ENCODE measurements at regions not wholly inside any gene's neighbourhood (a gene's known extent, or its start where the extent isn't known, plus 50 kb on each side); places are given as distances from the start of the nearest gene placed in this dataset.

- Mint-ChIP-seq H3K4me1 (peaks cover 32% of the 10 kb centered on the region), H3K27ac (no peak overlapping the region), H3K4me3 (no peak overlapping the region), H3K36me3 (ENCODE audit: low read depth) (no peaks in the 10 kb centered on the region), H3K9me3 (peaks cover 44% of the 10 kb centered on the region), H3K27me3 (ENCODE audit: low read depth, poor library complexity) (peaks cover 76% of the 10 kb centered on the region)
- TF ChIP-seq, protein P1, sequence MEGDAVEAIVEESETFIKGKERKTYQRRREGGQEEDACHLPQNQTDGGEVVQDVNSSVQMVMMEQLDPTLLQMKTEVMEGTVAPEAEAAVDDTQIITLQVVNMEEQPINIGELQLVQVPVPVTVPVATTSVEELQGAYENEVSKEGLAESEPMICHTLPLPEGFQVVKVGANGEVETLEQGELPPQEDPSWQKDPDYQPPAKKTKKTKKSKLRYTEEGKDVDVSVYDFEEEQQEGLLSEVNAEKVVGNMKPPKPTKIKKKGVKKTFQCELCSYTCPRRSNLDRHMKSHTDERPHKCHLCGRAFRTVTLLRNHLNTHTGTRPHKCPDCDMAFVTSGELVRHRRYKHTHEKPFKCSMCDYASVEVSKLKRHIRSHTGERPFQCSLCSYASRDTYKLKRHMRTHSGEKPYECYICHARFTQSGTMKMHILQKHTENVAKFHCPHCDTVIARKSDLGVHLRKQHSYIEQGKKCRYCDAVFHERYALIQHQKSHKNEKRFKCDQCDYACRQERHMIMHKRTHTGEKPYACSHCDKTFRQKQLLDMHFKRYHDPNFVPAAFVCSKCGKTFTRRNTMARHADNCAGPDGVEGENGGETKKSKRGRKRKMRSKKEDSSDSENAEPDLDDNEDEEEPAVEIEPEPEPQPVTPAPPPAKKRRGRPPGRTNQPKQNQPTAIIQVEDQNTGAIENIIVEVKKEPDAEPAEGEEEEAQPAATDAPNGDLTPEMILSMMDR (IDR thresholded peaks at IDR 0.05): no peak
- no peak for DNase-seq
Observed at GRCh38 chrX:39971760-39972159, 126.0 kb downstream of the BCOR start.

GRCh38 chrX:39972340-39972739 is 125.4 kb downstream of the BCOR start:
- Mint-ChIP-seq H3K9me3 (peaks cover 42% of the 10 kb centered on the region), H3K27ac (no peak overlapping the region), H3K4me3 (no peak overlapping the region), H3K27me3 (ENCODE audit: low read depth, poor library complexity) (peaks cover 72% of the 10 kb centered on the region), H3K36me3 (ENCODE audit: low read depth) (no peaks in the 10 kb centered on the region), H3K4me1 (peaks cover 29% of the 10 kb centered on the region)
- no peak for DNase-seq
- TF ChIP-seq, protein P1 (IDR thresholded peaks at IDR 0.05): no peak

DNA sequence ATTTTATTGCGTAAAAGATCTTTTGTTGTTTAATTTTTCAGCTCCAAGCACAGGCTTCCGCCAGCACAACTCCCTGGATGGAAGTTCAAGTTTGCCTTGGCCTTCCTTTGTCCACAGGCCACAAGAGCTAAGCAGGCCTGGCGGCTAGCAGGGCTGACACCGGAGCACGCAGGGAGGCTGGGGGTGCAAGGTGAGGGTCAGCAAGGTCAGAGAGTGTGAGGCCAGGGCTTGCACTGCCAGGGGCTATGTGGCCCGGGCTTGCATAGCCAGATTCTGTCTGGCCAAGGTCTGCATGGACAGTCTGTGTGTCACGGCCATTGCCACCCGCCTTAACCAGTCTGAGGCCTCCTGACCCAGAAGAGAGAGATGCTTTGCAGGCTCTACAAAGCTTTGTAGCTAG is 123.9 kb downstream of the BCOR start:
- peaks cover 40% of the 10 kb centered on the region for H3K9me3 Mint-ChIP-seq
- H3K4me1 Mint-ChIP-seq: peaks cover 18% of the 10 kb centered on the region
- no peak overlapping the region for H3K4me3 Mint-ChIP-seq
- H3K36me3 Mint-ChIP-seq (ENCODE audit: low read depth): no peaks in the 10 kb centered on the region
- peaks cover 71% of the 10 kb centered on the region for H3K27me3 Mint-ChIP-seq (ENCODE audit: low read depth, poor library complexity)
- no peak overlapping the region for H3K27ac Mint-ChIP-seq
- TF ChIP-seq, protein P1 (IDR thresholded peaks at IDR 0.05): no peak
- DNase-seq: no peak

GRCh38 chrX:39974270-39974669 is 123.5 kb downstream of the BCOR start:
- TF ChIP-seq, protein P1 (IDR thresholded peaks at IDR 0.05): no peak
- Mint-ChIP-seq H3K27me3 (ENCODE audit: low read depth, poor library complexity) (peaks cover 71% of the 10 kb centered on the region), H3K4me3 (no peak overlapping the region), H3K27ac (no peak overlapping the region), H3K9me3 (peaks cover 40% of the 10 kb centered on the region), H3K4me1 (peaks cover 14% of the 10 kb centered on the region), H3K36me3 (ENCODE audit: low read depth) (no peaks in the 10 kb centered on the region)
- peak; percentile 12 for DNase-seq

DNA sequence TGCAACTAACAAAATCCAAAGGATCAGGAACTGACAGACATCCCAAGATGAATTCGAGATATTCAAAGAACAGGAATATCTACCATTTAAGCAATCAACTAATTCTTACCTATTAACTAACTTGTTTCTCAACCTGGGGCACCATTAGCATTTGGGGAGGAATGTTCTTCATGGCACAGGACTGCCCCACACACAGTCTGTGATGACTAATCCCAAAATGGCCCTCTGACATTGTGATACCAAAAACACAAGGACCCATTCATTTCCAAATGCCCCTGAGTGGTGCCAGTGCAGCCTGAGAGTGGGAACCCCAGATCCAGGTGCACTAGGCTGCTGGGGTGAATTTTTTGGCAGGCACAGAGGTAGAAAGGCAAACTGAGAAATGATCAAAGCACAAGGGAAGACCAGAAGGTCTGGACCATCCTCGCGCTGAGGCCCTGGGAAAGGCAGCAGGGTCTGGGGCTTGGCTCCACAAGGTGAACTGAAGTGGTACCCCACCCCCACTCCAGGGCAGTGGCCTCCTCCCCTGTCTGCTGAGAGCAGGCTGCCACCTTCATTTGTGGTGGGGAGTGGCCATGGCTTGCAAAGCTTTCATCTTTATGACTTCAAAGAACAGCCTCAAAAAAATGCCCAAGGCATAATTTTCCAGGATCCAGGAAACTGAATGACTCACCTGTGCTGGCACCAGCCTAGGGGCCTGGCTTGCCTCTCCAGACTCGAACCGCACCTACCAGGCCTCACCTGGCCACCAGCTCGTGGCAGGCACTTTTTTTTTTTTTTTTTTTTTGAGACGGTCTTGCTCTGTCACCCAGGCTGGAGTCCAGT is 122.4 kb downstream of the BCOR start:
- H3K36me3 Mint-ChIP-seq (ENCODE audit: low read depth): no peaks in the 10 kb centered on the region
- H3K9me3 Mint-ChIP-seq: peaks cover 35% of the 10 kb centered on the region
- H3K27ac Mint-ChIP-seq: no peak overlapping the region
- peaks cover 12% of the 10 kb centered on the region for H3K4me1 Mint-ChIP-seq
- H3K27me3 Mint-ChIP-seq (ENCODE audit: low read depth, poor library complexity): peaks cover 68% of the 10 kb centered on the region
- TF ChIP-seq, protein P1 (IDR thresholded peaks at IDR 0.05): no peak
- no peak overlapping the region for H3K4me3 Mint-ChIP-seq
- no peak for DNase-seq

GRCh38 chrX:39981946-39982345 is 115.8 kb downstream of the BCOR start:
- Mint-ChIP-seq H3K4me3 (no peak overlapping the region), H3K9me3 (peaks cover 38% of the 10 kb centered on the region), H3K36me3 (ENCODE audit: low read depth) (no peaks in the 10 kb centered on the region), H3K27me3 (ENCODE audit: low read depth, poor library complexity) (peaks cover 65% of the 10 kb centered on the region), H3K4me1 (no peaks in the 10 kb centered on the region), H3K27ac (no peak overlapping the region)
- TF ChIP-seq, protein P1 (IDR thresholded peaks at IDR 0.05): no peak
- DNase-seq: no peak

All from nephron progenitor cell (in vitro differentiated cells).